ENCODE measurements at regions not wholly inside any gene's neighbourhood (a gene's known extent, or its start where the extent isn't known, plus 50 kb on each side); places are given as distances from the start of the nearest gene placed in this dataset.

DNA sequence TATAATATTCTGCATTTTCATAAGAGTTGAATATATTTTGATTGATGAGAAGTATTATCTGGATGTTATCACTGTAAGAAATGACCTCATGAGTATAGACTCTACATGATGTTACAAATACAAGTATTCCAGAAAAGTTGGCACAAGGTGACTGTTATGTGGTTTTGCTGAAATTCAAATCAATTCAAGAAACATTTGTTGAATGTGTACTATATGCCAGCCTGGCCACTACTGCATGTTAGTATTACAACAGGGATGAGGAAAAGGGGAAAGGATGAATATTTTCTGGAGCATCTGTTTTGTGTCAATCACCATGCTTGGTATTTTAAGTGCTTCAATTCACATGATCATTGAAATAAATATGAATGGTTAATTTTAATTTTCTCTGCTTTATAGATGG, 250.9 kb upstream of the PBX1 start:
- Histone ChIP-seq H2BK120ac (ENCODE audit: low read depth, low read length) (no peak overlapping the region), H3K56ac (ENCODE audit: extremely low read depth, insufficient read depth, low read length) (no peak overlapping the region), H2BK15ac (ENCODE audit: low read depth, low read length) (no peak overlapping the region), H4K5ac (ENCODE audit: low read depth, low read length) (no peak overlapping the region), H3K9me1 (ENCODE audit: insufficient read depth, low read length) (no peaks in the 10 kb centered on the region), H3K23ac (ENCODE audit: low read depth, low read length) (no peak overlapping the region), H3K4me2 (ENCODE audit: low read depth, low read length) (no peak overlapping the region), H4K91ac (ENCODE audit: insufficient read depth, low read depth, low read length) (no peak overlapping the region), H3K18ac (ENCODE audit: low read depth, low read length) (no peak overlapping the region), H2BK20ac (ENCODE audit: low read depth, low read length) (no peak overlapping the region), H3K9ac (ENCODE audit: low read depth, low read length) (no peak overlapping the region), H3K4me1 (ENCODE audit: control insufficient read depth, insufficient read depth, low read length) (no peaks in the 10 kb centered on the region), H2BK5ac (ENCODE audit: low read depth, low read length, poor library complexity, severe bottlenecking) (no peak overlapping the region), H4K20me1 (ENCODE audit: insufficient read depth, low read length) (no peaks in the 10 kb centered on the region), H3K27ac (ENCODE audit: insufficient read depth, low read length) (no peak overlapping the region), H3K27me3 (ENCODE audit: control insufficient read depth, insufficient read depth, low read length) (no peaks in the 10 kb centered on the region), H2AK5ac (ENCODE audit: low read depth, low read length) (no peak overlapping the region), H4K8ac (ENCODE audit: low read depth in 2 of 2, low read length in 2 of 2) (no peak overlapping the region), H2AK9ac (replicated peaks; ENCODE audit: low read depth, low read length, poor library complexity) (no peak overlapping the region), H3K9me3 (ENCODE audit: control insufficient read depth, insufficient read depth, low read length) (no peaks in the 10 kb centered on the region), H3K4ac (ENCODE audit: low read depth, low read length) (no peak overlapping the region), H3K4me3 (ENCODE audit: insufficient read depth, low read depth, low read length) (no peak overlapping the region), H3K14ac (replicated peaks; ENCODE audit: low read depth, low read length) (no peak overlapping the region), H3K79me1 (ENCODE audit: low read depth in 1 of 2, low read length in 2 of 2) (no peaks in the 10 kb centered on the region), H2AFZ (replicated peaks; ENCODE audit: low read length, poor library complexity) (no peak overlapping the region), H3K36me3 (ENCODE audit: control insufficient read depth, insufficient read depth, low read length) (no peaks in the 10 kb centered on the region)
- in situ Hi-C loops (cut with MboI; ENCODE audit: low sequenced_read_pairs) (no loop called here), intact Hi-C loops (cut with micrococcal nuclease) (no loop called here), dilution Hi-C loops (cut with HindIII; ENCODE audit: low sequenced_read_pairs, unreplicated experiment) (no loop called here)
- ATAC-seq (ENCODE audit: low read depth) (no peak), DNase-seq (no peak)
- no TSS peak for BruUV-seq (replicated peaks)
- TF ChIP-seq SMC3 (IDR thresholded peaks at IDR 0.05; ENCODE audit: low read depth, low read length) (no peak), ELK1 (IDR thresholded peaks at IDR 0.05; ENCODE audit: borderline replicate concordance, low read depth, low read length) (no peak), MAFK (IDR thresholded peaks at IDR 0.05; ENCODE audit: low read depth, low read length) (no peak)
- ChIA-PET CTCF (no interaction called here), POLR2A (ENCODE audit: unreplicated experiment) (no interaction called here)

Data from IMR-90 (cell line).